Activated T-cell treated with anti-CD3 and anti-CD28 coated beads for 1 hour (primary cell): ENCODE measurements at regions not wholly inside any gene's neighbourhood (a gene's known extent, or its start where the extent isn't known, plus 50 kb on each side); places are given as distances from the start of the nearest gene placed in this dataset.

Experiments
- DNase-seq: peaks from one replicate; pipeline ENCODE4 v3.0.0-alpha.2; 2020; ENCODE audit warnings: low read depth

GRCh38 chr1:235011599-235012435 is 116.8 kb downstream of the TOMM20 start:
- peak; percentile 81 for DNase-seq

GRCh38 chr1:235011064-235011598 is 117.5 kb downstream of the TOMM20 start:
- no peak for DNase-seq

GRCh38 chr1:235009561-235010306 is 118.9 kb downstream of the TOMM20 start:
- no peak for DNase-seq

- DNase-seq: no peak
Measured at GRCh38 chr1:235009074-235009473, 119.6 kb downstream of the TOMM20 start.

- DNase-seq: no peak
Measured at GRCh38 chr1:235008239-235008638, 120.4 kb downstream of the TOMM20 start.

- no peak for DNase-seq
Measured at GRCh38 chr1:235006816-235007215, 121.8 kb downstream of the TOMM20 start.

- DNase-seq: no peak
Measured at GRCh38 chr1:235006132-235006721, 122.4 kb downstream of the TOMM20 start.

GRCh38 chr1:235004840-235005391 is 123.7 kb downstream of the TOMM20 start:
- DNase-seq: no peak

GRCh38 chr1:235004276-235004675 is 124.4 kb downstream of the TOMM20 start:
- no peak for DNase-seq

- DNase-seq: no peak
Measured at GRCh38 chr1:235002706-235003300, 125.8 kb downstream of the TOMM20 start.

- DNase-seq: no peak
Measured at GRCh38 chr1:234999513-234999940, 129.1 kb downstream of the TOMM20 start.

GRCh38 chr1:234997896-234998741 is 130.5 kb downstream of the TOMM20 start:
- no peak for DNase-seq

GRCh38 chr1:234997201-234997895 is 131.3 kb downstream of the TOMM20 start:
- no peak for DNase-seq

GRCh38 chr1:234996245-234996757 is 132.3 kb downstream of the TOMM20 start:
- DNase-seq: no peak

GRCh38 chr1:234994436-234995295 is 134.0 kb downstream of the TOMM20 start:
- no peak for DNase-seq

- DNase-seq: no peak
Measured at GRCh38 chr1:234992065-234992464, 136.6 kb downstream of the TOMM20 start.

- no peak for DNase-seq
Measured at GRCh38 chr1:234990874-234991801, 137.5 kb downstream of the TOMM20 start.

- DNase-seq: no peak
Measured at GRCh38 chr1:234990328-234990675, 138.3 kb downstream of the TOMM20 start.
